HG03196 (cell line): ENCODE measurements at regions not wholly inside any gene's neighbourhood (a gene's known extent, or its start where the extent isn't known, plus 50 kb on each side); places are given as distances from the start of the nearest gene placed in this dataset.

ENCODE experiments used
- ATAC-seq: cut with Tn5 transposase; IDR thresholded peaks from one replicate; pipeline ENCODE4 v1.9.1; 2021; ENCODE audit not compliant: unreplicated experiment

DNA sequence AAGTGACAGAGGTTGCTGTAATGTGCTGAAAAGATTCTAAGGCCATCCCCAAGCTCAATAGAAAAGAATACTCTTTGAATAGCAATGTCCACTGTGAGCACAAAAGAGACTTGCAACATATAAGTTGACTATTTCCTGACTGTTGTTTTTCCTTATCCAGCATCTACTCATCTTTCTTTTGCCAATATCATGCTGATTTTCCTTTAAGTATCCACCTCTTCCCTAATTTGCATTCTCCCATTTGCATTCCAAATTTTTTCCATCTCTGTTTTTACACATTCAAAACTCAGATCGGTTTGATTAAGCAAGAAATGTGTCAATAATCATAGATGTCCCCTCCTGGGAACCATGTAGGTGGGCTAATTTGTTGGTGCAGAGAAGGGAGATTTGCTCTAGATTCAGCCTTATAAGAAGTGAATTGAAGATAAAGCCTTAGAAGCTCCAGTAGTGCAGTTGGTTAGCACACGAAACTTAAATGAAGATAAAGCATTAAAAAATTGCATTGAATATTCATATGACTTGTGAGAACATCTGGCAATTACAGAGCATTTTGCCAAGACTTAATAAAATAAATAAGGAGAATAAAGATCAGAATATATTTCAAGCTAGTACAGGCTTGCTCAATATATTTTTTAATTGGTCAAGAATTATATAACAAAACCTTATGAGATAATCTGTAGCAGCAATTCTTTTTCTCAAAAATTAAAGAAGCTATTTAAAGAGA is 267.6 kb downstream of the TMEM167A start:
- ATAC-seq = no peak

DNA sequence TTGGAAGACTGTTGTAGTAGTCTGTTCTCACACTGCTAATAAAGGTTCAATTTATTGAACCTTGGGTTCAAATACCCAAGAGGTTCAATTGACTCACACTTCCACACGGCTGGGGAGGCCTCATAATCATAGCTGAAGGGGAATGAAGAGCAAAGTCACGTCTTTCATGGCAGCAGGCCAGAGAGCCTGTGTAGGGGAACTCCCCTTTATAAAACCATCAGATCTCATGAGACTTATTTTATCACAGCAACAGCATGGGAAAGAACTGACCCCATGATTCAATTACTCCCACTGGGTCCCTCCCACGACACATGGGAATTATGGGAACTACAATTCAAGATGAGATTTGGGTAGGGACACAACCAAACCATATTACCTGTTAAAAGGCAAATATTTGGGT is 268.2 kb downstream of the TMEM167A start:
- ATAC-seq = no peak

DNA sequence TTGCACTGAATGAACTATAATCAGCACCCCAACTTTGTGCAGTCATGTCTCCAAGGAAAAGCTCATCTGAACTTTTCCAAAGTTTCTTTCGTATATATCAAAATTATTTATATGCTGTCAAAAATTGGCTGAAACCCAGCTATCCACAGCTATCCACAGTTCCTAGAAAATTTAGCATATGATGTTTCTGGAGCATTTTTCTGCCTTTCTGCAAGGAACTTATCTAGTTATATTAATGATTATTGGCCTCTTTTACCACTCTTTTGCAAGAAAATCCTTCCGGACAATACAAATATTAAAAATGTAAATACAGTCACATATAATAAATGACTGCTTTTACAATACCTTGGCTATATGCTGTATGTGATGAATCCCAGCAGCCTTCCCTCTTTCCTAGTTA is 270.2 kb downstream of the TMEM167A start:
- ATAC-seq = no peak

DNA sequence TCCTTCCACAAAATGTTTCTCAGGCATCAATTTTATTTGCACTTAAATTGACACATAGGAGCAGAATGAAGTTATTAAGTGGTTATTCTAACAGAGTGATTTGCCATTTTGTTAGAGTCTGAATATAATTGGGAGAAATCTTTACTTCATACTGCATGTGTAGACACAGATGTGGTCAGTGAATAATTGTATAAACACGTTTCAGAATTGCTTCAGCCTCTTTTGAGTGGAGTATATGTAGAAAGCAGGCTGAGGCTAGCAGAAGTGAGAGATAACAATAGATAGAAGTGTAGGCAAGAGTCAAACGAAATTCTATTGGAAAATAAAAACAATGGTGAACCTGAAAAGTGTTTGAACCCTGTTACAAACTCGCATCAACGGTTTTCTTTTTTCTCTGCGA is 270.7 kb downstream of the TMEM167A start:
- ATAC-seq = no peak

DNA sequence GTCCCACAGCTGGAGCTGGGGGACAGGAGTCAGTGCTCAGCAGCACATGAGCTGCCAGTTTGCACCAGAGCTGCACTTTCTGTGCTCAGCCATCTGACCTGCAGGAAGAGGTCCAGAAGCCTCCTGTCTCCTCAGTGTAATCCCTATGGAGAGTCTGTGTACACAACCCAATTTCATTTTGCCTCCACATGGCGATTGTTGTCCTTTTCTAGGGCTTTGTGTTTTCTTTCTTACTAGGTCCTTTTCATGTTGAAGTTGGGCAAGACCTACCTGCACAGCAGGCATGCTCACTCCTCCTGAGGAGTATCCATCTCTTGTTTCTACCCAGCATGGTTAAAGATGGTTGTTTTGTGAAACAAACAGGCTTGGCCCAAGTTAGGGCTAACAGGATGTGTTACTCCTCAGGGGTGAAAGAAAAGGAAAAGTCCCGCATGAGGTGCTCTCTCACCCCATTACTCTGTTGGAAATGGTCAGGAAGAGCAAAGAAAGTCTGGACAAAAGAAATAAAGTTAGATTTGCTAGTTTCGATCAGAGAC is 273.0 kb downstream of the TMEM167A start:
- ATAC-seq = no peak

DNA sequence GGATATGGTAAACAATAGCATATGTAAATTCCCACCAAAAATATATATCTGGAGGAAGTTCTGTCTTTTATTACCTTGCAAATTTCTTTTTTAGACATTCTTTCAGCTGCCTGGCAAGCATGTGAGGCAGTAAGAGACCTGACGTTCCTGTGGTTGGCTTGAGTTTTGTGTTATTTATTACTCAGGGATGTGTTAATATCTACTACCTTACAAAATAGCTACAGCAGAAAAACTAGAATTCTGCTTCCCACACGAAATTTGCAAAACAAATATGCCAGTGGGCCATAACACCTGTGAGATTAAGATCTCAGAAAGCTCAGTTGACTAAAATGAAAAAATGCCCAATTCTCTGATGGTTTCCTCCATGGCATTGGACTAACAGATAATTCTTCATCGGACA is 274.2 kb downstream of the TMEM167A start:
- peak; percentile 57 for ATAC-seq

DNA sequence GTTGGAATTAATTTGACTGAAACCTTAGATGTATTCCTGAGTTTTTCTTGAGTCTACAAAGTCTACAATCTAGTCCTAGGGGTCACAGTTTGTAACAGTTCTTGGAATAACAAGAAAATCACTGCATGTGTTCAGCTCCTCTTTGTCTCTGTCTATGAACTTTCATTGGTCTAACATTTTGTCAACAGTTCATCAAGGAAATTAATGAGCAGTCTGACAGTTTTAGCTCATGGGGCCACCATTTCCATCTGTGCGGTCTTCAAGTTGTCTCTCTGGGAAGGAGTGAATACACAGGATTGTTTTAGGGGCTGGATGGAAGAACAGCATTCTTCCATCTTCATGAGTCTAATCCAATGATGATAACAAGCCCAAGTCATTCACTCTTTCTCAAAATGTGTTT is 276.4 kb downstream of the TMEM167A start:
- ATAC-seq = no peak

DNA sequence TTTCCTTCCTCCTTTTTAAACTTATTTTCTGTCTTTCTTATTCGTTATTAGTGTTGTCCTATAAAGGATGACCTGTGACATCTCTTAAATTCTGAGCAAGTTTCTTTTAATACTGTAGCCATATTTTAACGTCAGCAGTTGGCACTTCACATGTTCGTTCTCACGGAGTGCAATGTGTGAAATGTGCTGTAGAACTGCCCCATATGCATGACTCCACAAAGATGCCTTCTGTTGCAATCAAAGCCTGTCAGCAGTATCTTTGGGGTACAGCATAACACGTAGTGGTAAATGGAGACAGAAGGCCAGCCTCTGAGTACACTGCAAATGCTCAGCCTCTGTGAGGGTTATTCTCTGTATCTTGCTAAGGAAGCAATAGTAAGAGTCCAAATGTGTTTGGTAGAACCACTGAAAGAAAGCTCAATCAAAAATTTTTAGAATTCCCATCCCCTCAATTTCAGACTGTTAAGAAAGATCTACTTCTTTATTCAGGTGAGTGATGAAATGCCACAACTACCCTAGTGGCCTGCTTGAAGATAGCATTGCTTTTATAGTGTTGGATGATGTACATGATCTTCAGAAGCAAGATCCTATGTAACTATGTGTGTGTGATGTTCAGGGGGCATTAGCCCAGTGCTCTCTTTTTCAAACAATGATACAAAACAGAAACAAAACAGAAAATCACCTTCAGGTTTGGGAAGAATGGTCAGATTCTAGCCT is 277.7 kb downstream of the TMEM167A start:
- ATAC-seq = no peak

DNA sequence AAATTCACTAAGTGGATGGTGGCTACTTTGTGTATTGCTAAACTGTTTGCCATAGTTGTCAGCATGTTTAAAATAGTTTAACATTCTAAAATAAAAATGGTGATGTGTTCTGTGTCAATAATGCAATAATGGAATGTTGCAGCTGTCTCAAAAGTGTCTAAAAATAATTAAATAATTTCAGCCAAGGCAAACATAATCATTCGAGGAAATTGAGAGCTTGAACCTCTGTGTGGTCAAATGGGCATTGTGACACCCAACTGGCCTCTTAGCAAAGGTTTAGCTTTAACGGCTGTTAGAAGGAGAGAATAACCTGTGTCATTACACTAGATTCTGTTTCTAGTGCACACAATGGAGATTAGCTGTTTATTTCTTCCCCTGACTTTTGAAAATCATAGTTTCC is 278.5 kb downstream of the TMEM167A start:
- no peak for ATAC-seq

DNA sequence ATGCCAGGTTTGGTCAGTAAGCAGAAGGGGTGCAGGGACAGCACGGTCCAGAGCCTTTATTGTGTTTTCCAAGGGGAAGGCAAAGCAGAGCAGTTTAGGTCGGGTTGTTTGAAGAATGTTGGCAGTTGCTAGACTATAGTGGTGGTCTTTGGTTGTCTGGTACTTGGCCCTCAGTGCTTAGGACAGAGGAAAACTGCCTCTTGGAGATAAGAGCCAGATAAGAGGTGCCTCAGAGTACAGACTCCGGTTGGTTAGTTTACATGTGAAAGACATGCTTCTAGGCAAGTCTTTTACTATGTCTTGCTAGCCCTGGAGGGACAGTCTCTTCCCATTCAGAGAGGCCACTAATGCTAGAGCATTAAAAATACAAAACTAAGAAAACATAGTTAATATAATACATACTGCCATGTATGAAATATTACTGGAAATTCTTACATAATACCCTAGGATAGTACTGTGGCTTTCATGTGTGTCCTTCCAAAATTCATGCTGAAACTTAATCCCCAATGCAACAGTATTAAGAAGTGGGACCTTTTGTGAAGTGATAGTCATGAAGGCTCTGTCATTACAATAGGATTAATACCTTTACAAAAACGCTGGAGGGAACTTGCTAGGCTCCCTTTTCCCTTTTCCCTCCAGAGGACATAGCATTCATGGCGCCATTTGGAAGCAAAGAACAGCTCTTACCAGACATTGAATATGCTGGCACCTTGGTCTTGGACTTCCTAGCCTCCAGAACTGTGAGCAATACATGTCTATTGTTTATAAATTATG is 280.4 kb downstream of the TMEM167A start:
- no peak for ATAC-seq

DNA sequence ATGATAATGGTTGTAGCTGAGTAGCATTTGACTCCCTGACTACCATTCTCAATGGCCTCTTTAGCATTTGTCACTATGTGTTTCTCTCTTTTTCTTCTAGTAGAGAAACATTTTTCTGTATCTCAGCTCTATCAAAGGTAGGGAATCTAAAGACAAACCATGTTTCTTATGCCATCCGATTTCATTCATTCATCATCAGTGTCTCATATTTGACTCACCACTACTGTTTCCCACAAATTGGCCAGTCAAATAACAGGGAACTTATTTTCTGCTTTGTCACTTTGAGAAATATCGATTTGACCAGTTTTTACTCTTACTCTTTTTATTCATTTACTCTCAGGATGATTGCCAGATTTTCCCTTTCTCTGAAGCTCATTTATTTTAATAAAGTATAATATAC is 282.3 kb downstream of the TMEM167A start:
- ATAC-seq = no peak

DNA sequence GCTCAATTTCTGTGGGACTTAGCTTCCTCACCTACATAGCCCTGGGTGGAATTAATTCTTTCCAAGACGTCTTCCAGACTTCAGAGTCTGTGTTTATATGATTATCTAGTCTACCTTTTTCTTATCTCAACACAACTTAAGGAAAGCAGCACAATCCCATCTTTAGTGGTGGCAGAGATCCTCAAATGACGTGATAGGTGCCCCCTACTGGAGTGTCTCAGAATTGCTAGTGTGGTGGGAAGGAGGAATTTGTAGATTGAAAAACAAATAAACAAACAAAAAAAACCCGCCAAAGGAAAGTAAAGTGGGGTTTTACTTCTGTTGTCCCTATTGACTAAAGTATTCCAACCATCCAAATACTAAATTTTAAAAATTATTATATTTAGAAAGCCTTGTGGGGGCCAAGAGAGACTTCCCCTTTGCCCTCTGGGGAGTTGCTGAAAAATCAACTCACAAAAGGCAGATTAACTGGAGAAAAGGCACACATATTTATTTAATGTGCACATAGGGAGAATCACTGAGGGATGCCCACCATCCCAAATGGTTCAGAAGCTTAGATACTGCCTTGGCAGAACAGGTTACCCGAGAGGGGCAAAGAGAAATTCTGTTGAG is 283.3 kb downstream of the TMEM167A start:
- no peak for ATAC-seq

DNA sequence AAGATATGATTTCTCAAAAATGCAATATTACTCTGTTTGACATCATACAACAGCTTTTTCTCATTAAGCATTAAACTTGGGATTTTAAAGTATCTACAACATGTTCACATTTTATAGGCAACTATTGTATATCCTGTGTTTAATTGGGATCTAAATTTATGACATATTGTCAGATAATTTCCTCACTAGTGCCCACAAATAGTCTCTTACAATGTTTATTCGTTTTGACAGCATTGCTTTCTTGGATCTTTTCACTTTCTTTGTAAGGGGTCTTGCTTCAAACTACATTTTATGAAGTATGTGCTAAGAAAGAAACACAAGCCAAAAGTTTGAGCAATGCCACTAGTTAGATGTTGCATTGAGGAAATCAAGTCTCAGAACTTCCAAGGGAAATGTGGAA is 285.1 kb downstream of the TMEM167A start:
- ATAC-seq = no peak

DNA sequence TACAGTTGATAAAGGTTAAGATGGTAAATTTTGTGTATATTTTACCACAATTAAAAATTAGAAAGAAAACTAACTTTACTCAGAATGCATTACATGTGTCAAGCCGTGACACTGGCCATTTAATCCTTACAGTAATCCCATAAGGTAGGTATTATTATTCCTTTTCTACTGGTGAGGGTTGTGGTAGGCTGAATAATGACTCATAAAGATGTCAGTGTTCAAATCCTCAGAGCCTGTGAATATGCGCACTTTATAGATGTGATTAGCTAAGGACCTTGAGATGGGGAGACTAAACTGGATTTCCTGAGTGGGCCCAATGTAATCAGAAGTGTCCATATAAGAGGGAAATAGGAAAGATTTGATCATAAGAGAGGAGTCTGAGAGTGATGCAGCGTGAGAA is 288.1 kb downstream of the TMEM167A start:
- ATAC-seq = no peak

DNA sequence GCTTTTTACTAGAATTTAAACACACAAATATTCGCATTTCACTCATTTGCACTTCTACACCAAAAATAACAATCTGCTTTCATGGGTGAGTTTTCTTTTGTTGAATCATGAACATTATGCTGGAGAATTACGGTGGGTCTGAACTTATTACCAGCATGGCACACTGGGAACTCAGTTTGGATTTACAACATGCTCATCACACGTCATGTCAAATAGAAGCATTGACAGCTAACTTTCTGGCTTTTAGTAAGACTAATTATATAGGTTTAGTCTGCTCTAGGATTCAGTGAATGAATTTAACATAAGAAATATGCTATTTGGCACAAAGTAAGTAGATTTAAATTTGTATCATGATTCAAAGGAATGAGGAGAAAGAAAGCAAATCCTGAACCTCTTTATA is 290.4 kb downstream of the TMEM167A start:
- no peak for ATAC-seq

DNA sequence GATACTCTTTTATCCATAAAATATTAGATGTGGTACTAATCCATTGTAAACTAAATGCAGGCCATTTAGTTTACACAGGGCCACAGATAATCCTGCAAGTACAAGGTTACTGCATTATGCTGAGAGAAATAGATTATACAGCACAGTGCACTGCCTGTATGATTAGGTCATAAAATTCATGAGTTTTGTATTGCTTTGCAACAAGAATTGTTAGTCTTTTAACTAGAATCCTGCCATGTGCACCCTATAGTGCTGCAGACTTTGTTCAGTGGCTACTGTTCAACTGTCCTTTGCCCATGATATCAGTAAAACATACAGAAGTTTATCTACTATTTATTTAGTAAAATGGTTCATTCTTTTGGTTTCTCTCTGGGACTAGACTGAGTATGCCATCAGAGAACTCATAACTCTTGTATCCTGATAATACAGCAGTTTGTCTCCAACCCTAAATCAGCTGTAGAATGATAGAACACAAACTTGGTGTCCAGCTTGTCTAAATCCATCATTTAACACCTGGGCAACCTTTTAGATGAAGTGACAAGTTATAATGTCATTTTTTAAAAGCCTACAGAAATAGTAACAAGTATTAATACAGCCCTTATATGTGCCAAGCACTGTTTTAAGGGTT is 291.2 kb downstream of the TMEM167A start:
- ATAC-seq = no peak

DNA sequence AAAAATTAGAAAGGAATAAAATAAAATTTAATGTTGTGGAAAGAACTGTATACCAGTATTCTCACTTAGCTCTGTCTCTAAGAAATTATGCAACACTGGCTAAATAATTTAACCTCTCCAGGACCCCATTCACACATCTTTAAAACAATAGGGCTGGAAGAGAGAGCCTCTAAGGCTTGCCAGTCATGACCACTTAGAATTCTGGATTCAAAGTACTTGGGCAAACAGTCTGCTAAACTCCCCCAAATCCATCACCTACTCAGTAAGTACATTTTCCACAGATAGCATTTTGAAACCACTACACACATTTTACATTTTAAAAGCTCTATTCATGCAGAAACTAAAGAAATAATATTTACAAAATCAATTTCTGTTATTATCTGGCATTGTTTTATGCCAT is 291.7 kb downstream of the TMEM167A start:
- no peak for ATAC-seq

DNA sequence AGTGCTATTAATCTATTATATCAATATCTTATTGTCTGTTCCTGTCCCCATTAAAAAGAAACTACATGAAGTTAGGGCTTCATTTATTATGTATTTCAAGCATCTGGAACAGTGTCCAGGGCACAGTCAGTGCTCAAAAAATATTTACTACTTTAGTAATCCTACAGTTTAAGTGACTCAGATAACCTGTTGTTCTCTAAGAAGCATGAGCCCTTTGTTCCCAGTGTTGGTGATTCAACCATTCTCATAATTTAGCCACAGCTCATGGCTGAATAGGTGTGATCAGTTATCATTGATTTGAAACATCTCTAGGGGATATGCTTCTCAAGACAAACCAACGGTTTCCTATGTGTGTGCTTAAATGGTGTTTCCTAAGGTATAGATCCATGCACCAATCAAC is 292.7 kb downstream of the TMEM167A start:
- ATAC-seq = no peak

DNA sequence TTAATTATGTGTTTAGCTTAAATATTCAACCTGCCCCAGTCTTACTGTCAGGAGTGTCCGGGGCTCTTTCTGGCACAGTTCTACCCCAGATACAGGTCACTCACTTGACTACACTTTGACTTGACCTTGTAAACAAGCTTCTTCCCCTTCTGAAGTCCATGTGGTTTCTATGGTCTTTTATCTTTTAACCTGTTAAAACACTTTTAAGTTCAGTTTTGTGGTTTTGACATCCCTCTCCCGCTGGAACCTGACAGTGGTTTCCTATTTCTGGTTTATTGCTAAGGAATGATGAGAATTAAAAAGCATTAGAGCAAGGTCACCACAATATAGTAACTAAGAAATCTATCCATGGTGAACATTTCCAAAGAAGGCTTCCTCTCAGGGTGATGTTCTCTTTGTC is 300.1 kb downstream of the TMEM167A start:
- no peak for ATAC-seq

DNA sequence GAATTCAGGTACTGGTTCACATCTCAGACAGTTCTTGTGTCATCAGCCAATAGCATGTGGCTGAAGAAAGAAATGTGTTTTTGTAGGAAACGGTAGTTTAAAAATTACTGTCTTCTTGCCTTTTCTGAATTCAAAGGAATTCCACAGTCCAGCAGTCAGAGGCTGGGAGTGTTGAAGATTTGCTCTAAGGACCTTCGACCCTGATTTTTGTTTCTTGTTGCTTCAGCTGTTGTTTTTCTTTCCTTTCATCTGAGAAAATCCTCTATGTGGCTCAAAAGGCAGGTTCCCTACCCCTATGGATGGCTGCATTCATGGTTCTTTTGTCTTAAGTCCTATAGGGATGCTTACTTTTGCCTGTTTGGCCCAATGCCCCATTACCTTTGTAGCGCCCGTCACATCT is 304.9 kb downstream of the TMEM167A start:
- no peak for ATAC-seq

DNA sequence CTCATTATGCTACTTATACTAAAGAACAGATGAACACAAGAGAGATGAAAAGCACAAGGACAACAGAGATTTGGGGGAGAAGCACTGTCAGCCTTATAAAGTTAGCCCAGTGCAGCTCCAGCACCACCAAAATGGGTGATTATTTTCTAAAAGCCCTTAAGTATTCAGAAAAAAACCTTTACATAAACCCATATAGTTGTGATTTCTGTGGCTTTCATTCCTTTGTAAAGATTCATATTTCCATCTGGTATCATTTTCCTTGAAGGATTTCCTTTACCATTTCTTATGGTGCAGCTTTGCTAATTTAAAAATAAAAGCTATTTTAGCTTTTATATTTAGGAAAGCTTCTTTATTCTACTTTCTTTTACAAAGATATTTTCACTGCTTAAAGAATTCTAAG is 311.0 kb downstream of the TMEM167A start:
- ATAC-seq = no peak
